OCI-LY3 (cell line): ENCODE measurements at regions not wholly inside any gene's neighbourhood (a gene's known extent, or its start where the extent isn't known, plus 50 kb on each side); places are given as distances from the start of the nearest gene placed in this dataset.

ENCODE experiments used
- EZH2phosphoT487 ChIP-seq: fragments of 200-600 bp; shearing (Covaris generic); IDR thresholded peaks from 2 replicates; pipeline ENCODE4 v1.6.1; 2018; ENCODE audit warnings: antibody characterized with exemption, mixed run types, low read depth
- TF ChIP-seq, protein P1 (sequence below): fragments of 200-600, 300-600 bp; sonication (generic); IDR thresholded peaks from 2 replicates; pipeline ENCODE4 v1.5.1; 2014; ENCODE audit warnings: antibody characterized with exemption, low read length, low read depth

DNA sequence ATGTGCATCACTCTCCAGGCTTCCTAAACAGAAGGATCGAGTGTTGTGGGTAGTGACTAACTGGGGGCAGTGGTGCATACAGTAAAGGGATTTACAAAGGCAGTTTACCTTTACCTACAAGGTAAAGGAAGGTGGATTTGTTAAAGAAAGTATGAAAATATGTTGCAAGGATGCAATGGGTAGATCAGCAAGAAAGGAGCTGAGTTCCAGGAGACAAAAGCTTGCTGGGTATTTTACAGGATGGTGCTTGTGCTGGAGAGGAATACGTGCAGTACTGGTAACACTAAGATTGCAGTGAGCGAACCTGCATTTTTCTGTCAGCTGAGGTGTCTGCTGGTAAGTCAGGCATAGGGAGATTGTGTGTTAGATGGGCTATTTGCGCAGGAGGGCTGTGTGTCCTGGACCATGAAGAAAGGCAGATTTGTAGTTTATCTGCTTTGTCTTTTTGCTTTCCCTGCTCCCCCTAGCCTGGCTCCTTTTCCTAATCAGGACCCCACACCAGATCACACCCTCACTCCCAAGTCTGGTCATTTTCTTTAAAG, 304.6 kb downstream of the THBS2 start:
- TF ChIP-seq, protein P1, sequence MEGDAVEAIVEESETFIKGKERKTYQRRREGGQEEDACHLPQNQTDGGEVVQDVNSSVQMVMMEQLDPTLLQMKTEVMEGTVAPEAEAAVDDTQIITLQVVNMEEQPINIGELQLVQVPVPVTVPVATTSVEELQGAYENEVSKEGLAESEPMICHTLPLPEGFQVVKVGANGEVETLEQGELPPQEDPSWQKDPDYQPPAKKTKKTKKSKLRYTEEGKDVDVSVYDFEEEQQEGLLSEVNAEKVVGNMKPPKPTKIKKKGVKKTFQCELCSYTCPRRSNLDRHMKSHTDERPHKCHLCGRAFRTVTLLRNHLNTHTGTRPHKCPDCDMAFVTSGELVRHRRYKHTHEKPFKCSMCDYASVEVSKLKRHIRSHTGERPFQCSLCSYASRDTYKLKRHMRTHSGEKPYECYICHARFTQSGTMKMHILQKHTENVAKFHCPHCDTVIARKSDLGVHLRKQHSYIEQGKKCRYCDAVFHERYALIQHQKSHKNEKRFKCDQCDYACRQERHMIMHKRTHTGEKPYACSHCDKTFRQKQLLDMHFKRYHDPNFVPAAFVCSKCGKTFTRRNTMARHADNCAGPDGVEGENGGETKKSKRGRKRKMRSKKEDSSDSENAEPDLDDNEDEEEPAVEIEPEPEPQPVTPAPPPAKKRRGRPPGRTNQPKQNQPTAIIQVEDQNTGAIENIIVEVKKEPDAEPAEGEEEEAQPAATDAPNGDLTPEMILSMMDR: no peak
- no peak for TF ChIP-seq EZH2phosphoT487
